ENCODE measurements at regions not wholly inside any gene's neighbourhood (a gene's known extent, or its start where the extent isn't known, plus 50 kb on each side); places are given as distances from the start of the nearest gene placed in this dataset.

DNA sequence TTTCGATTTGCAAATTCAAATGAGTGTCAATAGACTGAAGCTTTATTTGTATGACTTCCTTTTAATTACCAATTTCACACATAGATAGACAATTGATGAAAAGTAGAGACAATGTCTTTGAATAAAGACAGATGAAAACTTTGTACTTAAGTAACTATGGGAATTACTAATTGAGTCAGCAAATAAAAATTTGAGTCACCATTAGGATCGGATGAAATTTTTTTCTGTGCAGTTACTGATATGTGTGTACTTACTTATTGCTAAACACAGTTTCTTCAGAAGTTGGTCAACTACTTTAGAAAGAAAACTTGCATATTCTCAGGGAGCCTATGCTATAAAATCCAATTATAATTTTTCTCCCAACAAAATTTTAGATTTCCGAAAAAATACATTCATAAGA lies 224.9 kb upstream of the SLC16A7 start:
- no peak for TF ChIP-seq POLR2AphosphoS5 (IDR thresholded peaks at IDR 0.05)
- TF ChIP-seq, protein P1, sequence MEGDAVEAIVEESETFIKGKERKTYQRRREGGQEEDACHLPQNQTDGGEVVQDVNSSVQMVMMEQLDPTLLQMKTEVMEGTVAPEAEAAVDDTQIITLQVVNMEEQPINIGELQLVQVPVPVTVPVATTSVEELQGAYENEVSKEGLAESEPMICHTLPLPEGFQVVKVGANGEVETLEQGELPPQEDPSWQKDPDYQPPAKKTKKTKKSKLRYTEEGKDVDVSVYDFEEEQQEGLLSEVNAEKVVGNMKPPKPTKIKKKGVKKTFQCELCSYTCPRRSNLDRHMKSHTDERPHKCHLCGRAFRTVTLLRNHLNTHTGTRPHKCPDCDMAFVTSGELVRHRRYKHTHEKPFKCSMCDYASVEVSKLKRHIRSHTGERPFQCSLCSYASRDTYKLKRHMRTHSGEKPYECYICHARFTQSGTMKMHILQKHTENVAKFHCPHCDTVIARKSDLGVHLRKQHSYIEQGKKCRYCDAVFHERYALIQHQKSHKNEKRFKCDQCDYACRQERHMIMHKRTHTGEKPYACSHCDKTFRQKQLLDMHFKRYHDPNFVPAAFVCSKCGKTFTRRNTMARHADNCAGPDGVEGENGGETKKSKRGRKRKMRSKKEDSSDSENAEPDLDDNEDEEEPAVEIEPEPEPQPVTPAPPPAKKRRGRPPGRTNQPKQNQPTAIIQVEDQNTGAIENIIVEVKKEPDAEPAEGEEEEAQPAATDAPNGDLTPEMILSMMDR (IDR thresholded peaks at IDR 0.05): no peak
- TF ChIP-seq POLR2A (IDR thresholded peaks at IDR 0.05): no peak
- TF ChIP-seq EP300 (IDR thresholded peaks at IDR 0.05): no peak

All from stomach (tissue), 4 donors.